Left renal cortex interstitium (tissue), 4 donors: ENCODE measurements at regions not wholly inside any gene's neighbourhood (a gene's known extent, or its start where the extent isn't known, plus 50 kb on each side); places are given as distances from the start of the nearest gene placed in this dataset.

Experiments
- DNase-seq, 4 donors: peaks; one replicate each; pipeline ENCODE4 v3.0.0-alpha.2; 2013; ENCODE audit warnings: low read depth in 4 of 4, low spot score in 2 of 4, missing footprints in 1 of 4

DNA sequence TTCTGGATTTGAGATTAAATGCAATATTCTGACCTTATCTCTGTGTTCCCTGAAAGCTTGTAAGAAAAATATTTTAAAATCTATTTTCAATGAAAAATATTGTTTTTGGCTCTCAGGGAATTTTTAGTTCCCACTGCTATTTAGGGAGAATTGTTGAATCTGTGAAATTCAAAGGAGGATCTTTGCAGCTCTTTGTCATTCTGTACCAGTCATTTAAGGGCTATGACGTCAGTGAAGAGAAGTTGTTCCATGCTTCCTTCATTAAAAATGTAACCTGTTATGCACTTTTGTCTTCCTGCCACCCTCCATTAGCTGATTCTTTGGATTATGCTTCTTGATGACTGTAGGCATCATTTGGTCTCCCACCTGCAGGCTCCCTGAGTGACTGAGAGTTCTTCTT is 427.8 kb upstream of the C2CD4B start:
- no peak for DNase-seq

DNA sequence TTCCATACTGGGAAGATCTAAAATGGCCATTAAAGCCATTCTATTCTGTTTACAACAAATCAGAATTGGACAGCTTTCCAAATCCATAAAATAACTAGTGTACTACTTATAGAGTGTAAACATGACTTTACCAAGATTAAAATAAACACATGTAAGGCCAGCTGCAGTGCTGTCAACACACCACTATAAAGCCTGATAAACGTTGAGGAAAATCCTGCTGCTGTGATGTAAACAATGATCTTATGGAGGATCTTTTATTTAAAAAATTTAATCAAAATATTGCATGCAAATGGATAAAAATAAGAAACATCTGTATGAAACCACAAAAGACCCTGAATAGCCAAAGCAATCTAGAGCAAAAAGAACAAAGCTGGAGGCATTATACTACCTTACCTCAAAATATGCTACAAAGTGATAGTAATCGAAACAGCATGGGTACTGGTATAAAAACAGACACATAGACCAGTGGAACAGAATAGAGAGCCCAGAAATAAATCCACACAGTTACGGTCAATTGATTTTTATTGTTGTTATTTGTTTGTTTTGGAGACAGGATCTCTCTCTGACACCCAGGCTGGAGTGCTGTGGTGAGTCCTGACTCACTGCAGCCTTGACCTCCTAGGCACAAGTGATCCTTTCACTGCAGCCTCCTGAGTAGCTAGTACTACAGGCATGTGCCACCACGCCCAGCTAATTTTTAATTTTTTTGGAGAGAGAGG is 428.8 kb upstream of the C2CD4B start:
- no peak for DNase-seq

DNA sequence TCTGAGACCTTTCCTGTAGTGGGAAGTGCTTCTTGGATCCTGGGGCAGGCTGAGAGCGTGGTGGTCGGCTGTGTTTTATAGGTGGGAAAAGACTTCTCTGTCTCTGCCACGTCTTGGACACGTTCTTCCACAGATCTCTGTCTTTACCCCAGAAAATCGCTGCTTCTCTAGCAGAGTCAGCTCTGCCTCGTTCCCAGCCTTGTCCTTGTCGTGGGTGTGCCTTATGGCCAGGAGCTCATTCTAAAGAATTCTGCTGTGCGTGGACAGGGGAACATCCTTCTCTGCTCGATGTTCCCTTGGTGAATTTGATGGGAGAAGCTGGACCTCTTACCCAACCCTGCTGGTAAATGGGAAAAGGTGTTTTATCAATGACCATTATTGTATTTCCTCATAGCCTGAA is 433.1 kb upstream of the C2CD4B start:
- no peak for DNase-seq

DNA sequence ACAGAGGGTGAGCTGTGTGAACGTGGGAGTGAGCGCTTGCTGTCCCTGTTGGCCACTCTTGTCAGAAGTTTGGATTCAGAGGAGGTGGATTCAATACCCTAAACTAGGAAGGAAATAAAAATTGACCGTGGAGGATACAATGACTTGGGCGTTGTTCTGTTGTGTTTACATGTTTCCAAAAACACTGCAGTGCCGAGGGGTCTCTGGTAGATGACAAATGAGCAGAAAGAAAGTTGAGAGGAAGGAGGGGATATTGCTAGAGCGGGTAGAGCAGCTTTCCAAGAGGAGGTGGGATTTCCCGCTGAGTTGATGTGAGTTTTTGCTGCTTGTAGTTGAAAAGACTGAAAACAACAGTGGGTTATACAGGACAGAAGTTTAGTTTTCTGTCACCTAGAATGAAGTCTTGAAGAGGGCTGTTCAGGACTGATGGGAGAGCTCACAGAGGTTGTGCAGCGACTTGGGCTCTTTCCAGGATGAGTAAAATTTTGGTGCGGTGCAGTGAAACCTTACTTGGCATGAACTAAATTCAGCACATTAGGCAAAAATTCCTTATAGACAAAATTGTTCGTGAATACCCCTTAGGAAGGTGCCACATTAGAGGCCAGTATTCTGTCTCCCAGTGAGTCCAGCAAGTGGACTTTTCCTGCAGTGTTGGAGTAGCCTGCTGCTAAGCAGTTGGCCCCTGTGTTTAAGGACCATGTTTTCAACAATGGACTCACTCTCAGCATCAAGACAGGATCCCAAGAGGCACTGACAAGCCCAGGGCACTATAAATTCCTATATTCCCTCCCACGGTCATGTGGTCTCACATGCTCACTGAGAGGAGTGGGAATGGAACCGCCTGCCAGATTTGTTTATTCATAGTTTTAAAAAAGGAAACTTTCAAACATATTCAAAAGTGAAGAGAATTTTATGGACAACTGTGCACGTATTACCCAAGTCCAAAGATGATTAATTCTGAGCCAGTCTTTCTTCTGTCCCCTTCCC is 435.0 kb upstream of the C2CD4B start:
- no peak for DNase-seq

DNA sequence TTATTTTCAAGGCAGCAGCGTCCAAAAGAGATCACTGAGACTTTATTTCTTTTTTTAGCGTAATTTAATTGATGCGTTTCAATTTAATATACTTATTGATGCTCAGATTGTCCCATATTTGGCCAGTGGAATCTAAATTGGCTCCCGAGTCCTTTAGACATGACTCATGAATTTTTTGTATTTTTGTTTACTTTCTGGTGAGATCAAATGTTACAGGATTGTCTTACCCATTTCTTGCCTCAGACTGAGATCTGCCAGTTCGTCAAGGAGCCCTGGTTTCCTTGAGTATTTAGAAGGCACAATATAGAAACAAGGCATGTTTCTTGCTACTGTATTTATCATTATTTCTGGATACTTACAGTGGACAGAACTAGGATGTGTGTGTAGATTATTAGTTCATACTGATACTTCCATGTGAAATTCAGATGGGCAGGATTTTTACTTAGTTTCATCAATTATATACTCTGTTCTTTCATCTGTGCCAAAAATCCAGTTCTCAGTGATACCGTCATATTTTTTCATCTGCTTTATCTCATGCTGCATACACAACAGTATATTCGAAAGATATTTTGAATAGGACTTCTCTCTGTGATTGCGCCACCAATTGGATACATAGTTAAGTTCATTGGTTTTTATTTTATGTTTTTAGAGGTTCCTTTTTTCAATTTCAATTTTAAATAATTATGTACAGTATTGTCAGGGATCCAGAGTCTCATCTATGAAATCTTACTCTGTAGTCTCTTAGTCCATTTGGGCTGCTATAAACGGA is 436.9 kb upstream of the C2CD4B start:
- no peak for DNase-seq

DNA sequence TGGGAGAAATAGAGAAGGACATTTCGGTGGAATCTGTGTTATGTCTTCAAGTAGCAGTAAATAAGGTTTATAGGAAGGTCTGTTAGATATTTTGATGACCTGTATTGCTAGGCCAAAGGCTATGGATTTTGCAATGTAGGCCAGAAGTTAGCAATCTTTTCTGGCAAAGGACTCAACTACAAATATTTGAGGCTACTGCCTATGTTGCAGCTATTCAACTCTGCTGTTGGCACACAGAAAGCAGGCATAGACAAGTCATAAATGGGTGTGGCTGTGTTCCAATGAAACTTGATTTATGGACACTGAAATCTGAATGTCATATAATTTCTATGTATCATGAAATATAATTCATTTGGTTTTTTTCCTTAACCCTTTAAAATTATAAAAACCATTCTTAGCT is 438.7 kb upstream of the C2CD4B start:
- DNase-seq: no peak

DNA sequence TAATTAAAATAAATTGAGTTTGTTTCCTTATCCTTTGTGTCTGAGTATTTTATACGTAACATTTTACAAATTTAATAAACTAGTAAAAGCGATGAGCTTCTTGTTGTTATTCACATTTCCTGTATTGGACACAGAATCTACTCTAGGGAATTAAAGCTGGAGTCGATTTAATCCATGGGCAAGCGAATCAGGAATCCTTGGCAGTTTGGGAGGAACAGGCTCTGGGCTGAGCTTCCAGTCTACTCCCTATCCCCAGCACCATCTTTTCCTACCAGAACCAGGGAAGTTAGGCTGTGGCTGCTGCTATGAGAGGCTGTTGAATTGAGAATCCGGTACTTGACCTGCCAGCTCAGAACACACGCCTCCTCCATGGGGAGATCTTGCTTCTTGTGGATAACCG is 437.3 kb upstream of the TPM1 start:
- no peak for DNase-seq

DNA sequence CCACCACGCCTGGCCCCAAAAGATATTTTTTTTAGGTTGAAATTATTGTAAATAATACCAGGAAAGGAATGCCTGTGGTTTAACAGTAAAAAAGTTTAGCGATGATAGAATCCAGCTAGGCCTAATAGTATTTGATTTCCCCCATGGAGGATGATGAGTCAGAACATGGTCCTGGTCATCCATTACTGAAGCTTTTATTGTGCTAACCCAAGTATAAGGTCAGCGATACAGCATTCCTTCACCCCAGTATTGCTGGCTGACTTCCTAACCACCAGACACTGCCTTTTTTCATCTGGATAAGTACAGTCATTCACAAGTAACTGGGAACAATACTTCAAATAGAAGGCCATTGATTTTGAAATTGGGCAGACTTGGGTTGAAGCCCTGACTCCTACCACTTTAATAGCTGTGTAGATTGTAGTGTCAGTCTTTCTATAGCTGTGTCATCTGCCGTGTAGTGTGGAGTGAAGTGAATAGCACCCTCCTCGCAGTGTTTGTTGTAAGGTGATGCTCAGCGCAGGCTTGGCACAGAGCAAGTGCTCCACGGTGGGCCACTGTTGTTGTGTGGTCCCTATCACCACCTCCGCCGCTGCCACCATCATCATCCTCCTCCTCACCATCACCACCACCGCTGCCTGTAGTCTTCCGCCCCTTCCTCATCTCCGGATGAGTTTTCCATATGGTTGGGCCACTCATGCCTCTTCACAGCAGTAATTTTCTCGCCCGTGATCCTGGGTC is 436.0 kb upstream of the TPM1 start:
- no peak for DNase-seq

DNA sequence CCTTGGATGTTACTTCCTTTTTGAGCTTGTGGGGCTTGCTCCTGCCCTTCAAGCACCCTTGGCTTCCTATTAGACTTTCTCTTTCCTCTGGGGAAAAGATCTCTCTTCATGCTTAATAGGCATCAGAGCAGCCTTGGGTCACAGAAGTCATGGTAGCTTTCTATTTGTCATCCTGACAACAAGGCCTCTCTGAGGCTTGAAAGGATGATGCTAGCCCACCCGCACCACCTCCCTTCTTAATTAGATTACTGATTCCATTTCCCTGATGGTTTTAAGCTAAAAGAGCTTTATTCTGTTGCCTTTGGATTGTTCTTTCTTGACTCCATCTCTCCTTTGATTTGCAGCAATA is 435.5 kb upstream of the TPM1 start:
- no peak for DNase-seq

DNA sequence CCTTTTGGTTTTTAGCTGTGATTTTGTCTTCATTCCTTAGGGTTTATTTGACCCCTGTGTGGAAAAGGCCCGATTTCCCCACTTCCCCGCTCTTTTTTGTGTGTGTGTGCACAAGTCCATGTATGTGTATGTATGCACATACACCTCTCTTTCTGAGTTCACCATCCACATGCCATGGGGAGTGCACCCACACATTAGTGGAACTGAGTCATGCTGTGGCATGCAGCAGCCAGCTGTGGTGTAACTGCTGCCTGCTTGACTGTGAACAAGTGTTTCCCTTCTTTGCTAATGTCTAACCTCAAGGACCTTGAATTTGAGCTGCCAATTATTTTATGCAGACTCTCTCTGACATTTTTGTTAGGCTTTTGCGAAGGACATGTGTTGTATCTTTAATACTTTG is 434.9 kb upstream of the TPM1 start:
- no peak for DNase-seq

DNA sequence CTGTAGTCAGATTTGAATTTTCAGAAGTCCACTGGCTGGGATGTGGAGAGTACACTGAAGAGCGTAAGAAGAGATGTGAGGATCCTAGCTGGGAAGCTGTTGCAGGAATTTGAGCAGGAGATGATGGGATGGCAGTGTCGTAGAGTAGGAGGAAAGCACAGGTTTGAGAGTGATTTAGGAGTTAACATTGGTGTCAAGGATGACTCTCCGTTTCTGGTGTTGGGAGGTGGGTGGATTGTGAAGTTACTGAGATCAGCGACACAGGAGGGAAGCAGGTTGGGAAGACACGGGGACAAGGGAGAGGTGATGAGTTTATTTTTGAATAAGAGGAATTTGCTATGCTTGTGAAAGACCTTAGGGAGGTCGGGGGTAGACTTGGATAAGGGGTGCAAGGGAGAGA is 434.2 kb upstream of the TPM1 start:
- no peak for DNase-seq

DNA sequence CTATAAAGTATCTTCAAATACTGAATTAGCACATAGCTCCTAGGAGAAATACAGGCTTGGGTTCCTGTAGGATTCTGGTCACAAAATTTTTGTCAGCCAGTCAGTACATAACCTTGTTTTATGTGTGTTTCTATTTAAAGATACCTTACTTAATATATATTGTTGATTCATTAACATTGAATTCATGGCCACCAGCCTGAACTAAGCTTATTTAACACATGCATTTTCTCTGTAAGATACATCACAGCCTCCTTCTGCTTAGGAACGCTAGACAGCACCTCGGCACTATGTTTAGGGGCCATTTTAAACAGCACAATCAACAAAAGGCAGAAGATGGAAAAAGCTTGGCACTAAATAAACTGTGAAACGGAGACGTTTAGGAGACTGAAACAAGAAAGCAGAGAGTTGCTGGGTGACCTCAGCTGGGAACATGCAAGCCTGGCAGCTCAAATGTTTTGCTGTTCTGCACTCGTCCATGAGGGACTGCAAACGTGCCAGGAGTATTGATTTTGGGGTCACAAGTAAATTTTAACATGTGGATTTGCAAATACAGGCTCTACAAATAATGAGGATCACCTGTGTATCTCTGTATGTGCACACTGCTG is 432.2 kb upstream of the TPM1 start:
- DNase-seq: no peak

DNA sequence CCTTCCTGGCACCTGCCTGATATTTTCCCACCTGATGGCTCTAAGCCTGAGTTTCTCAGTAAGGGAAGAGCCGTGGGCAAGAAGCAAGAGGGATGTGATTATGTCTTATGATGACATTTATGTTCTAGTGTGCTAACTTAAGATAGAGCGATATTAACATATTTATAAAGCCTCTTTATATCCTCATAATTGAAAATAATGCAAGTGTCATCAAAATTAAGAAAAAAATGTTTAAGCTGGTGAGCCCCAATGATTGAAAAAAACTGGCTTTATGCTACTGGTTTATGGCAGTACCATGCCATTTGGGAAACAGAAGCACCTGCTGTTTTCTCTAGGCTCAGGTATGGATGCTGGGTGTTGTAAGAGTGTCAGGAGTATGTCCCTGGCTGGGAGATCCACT is 431.5 kb upstream of the TPM1 start:
- DNase-seq: no peak

DNA sequence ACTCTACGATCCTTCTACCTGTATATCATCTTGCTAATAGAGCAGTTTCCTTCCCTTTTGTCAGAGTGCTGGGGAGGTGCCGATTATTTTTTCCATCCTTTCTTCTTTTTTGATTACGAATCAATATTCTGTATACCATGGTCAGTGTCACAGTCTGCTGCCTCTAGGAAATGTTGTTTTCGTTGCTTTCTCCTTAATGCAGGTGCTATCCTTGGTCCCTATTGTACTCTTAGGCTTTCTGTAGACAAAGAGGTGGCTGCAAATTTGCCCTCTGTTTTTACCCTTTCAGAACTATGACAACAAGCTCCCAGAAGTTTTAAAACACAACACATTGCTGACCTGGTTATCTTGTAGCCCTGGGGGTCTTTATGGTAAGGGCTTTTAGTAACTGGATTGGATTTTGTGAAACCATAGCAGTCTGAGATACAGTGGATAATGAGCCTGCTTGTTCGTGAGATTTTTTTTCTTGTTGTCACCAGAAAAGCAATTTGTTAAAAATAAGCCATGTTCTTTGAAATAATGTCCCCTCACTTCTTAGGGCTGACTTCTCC is 430.3 kb upstream of the TPM1 start:
- no peak for DNase-seq

DNA sequence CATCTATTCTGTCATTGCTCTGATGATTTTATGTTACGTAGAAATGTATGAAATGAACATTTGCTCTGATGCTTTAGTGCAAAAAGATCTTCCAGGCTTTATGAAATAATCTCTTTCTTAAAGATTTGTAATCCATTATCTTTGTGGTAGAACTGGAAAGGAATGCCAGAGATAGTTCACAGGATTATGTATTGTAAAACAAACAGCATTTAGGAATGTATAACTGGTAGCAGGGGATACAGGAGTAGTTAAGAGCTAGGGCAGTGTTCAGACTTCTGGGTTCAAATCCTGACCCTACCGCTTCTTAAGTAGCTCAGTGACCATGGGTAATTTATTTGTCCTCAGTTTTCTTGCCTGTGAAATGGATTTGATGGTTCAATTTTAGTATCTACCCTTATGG is 429.8 kb upstream of the TPM1 start:
- DNase-seq: no peak

DNA sequence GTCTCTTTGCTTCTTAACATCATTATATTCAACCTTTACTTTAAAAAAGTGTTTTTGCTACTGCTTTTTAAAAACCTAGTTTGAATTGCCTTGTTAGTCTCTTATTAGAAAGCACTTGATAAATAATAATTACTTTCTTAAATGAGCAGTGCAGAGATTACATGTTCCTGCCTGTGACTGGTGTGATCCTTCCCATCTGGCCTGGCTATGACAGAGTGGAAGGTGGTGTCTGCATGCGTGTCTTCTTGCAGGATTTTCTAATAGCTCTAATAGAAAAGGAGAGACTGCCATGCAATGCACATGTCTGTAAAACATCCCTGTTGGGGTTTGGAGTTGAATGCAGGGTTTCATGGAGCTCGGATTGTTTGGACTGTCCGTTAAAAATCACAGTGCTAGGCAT is 425.8 kb upstream of the TPM1 start:
- DNase-seq: no peak

DNA sequence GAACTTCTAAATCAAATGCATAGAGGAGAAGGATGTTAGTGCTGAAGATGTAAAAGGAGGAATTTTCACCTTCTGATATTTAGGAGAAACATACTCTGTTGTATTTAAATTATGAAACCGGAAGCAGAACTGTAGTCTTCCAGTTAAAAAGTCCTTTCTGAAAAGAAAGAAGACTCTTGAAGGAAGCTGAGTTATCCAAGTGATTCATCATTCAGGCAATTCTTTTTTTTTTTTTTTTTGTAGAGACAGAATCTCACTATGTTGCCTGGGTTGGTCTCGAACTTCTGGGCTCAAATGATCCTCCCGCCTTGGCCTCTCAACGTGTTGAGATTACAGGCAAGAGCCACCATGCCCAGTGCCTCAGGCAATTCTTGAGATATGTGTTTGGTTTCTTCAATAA is 424.8 kb upstream of the TPM1 start:
- DNase-seq: no peak

DNA sequence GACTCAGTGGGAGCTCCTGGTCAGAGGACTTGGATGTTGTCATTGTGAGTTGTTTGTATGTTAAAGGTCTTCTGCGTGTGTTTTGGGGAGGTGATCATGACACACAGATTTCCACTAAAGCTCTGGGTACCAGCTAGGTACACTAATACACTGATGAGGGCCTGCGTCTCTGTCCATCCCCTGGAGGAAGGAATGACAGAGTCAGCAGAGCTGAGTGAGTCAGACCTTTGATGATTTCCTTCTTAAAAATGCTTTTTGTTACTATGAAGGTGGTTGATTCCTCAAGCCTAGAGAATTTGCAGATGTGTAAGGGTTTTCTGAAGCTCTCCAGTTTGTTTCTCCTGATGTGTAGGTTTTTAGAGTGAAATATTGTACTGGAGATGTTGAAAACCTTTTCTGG is 424.1 kb upstream of the TPM1 start:
- no peak for DNase-seq

DNA sequence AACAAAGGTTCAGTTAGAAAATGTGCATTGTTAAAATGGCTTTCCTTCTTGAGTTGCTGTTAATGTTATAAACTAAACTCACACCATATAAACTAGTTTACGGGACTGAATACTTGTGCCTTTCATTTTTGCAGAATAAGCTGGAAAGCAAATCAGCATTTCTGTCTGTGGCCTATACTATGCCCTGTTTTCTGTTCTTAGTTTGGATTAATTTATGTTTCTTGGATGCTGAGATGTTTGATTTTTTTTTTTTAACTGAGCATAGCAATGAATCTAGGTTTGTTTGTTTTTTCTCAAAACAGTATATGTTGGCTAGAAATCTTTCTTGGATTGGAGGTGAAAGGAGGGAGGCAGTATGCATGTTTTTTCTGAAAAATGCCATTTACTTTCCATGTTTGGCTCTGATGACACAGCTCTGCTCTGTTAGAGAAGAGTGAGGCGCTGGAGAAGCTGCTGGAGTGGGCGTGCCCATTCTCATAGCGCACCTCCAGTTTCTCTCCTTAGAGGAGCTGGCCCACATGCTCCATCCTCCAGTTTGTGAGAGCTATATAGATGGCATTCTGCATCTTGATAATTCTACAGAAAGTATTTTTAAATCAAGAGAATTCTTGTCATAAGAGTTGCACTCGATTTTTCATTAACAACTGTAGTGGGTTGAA is 423.6 kb upstream of the TPM1 start:
- DNase-seq: no peak

DNA sequence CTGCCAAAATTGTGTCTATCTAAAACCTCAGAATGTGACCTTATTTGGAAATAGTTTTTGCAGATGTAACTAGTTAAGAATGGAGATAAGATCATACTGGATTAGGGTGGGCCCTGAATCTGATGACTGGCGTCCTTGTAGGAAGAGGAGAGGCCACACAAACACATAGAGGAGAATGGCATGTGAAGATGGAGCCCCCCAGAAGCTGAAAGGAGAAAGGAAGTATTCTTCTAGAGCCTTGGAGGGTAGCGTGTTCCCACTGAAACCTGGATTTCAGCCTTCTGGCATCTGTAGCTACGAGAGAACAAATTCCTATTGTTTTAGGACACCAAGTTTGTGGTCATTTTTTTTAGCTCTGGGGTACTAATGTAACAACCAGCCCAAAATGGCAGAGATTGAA is 423.0 kb upstream of the TPM1 start:
- no peak for DNase-seq
